Mesothelial cell of epicardium (in vitro differentiated cells): ENCODE measurements at regions not wholly inside any gene's neighbourhood (a gene's known extent, or its start where the extent isn't known, plus 50 kb on each side); places are given as distances from the start of the nearest gene placed in this dataset.

Experiments used
- DNase-seq, 2 experiments: peaks; one replicate each; pipeline ENCODE4 v3.0.0; 2021; ENCODE audit warnings: low spot score in 2 of 2; ENCODE audit not compliant: unreplicated experiment in 2 of 2
- H3K27ac Mint-ChIP-seq: 2 replicates; pipeline ENCODE4 v1.8.0; 2021; ENCODE audit warnings: mixed read lengths
- H3K27me3 Mint-ChIP-seq: 2 replicates; pipeline ENCODE4 v1.8.0; 2021; ENCODE audit warnings: low read depth, mixed read lengths
- H3K36me3 Mint-ChIP-seq: 2 replicates; pipeline ENCODE4 v1.8.0; 2021; ENCODE audit warnings: mixed read lengths
- H3K4me1 Mint-ChIP-seq: 2 replicates; pipeline ENCODE4 v1.8.0; 2021; ENCODE audit warnings: mixed read lengths
- H3K4me3 Mint-ChIP-seq: 2 replicates; pipeline ENCODE4 v1.8.0; 2021; ENCODE audit warnings: mild to moderate bottlenecking, moderate library complexity, mixed read lengths
- H3K9me3 Mint-ChIP-seq: 2 replicates; pipeline ENCODE4 v1.8.0; 2021; ENCODE audit warnings: mixed read lengths
- TF ChIP-seq, protein P1 (sequence below): fragments of 200-600 bp; sonication (generic); IDR thresholded peaks from one replicate; pipeline ENCODE4 v1.5.0; 2021; ENCODE audit warnings: antibody characterized with exemption; ENCODE audit not compliant: unreplicated experiment

DNA sequence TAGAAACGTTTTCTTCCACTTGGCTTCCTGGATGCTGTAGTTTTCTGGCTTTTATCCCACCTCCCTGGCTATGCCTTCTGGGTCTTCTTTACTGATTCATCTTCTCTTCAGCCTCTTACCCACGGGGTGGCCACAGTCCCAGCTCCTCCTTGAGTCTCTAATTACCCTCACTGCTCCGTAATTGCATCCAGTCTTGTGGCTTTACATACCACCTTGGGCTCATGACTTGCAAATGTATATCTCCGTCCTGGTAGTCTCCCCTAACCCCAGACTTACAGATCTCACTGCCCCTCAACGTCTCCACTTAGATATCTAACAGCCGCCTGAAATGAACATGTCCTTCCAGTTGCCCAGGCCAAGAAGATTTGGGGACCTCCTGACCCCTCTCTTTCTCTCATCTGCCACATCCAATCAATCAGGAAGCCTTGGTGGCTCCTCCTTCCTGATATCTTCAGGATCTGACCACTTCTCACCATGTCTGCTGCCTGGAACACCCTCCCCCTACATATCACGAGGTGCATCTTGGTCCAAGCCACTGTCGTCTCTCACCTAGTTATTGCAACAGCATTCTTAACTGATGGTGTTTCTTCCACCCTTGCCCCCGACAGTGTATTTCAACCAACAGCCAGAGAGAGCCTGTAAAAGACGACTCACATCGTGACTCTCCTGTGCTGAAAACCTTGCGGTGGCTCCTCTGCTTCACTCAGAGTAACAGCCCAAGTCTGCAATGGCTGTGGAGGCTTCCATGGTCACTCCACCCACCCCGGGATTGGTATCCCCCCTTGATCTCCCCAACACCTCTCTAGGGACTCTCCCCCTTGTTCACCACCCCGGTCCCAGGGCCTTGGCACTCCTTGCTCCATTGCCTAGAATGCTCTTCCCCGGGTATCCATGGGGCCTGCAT, 219.0 kb upstream of the POU3F1 start:
- no peaks in the 10 kb centered on the region for H3K36me3 Mint-ChIP-seq
- no peaks in the 10 kb centered on the region for H3K9me3 Mint-ChIP-seq
- no peak overlapping the region for H3K4me3 Mint-ChIP-seq
- DNase-seq: no peak
- H3K27ac Mint-ChIP-seq: no peak overlapping the region
- H3K27me3 Mint-ChIP-seq: peaks cover 89% of the 10 kb centered on the region
- TF ChIP-seq, protein P1, sequence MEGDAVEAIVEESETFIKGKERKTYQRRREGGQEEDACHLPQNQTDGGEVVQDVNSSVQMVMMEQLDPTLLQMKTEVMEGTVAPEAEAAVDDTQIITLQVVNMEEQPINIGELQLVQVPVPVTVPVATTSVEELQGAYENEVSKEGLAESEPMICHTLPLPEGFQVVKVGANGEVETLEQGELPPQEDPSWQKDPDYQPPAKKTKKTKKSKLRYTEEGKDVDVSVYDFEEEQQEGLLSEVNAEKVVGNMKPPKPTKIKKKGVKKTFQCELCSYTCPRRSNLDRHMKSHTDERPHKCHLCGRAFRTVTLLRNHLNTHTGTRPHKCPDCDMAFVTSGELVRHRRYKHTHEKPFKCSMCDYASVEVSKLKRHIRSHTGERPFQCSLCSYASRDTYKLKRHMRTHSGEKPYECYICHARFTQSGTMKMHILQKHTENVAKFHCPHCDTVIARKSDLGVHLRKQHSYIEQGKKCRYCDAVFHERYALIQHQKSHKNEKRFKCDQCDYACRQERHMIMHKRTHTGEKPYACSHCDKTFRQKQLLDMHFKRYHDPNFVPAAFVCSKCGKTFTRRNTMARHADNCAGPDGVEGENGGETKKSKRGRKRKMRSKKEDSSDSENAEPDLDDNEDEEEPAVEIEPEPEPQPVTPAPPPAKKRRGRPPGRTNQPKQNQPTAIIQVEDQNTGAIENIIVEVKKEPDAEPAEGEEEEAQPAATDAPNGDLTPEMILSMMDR: no peak
- H3K4me1 Mint-ChIP-seq: no peaks in the 10 kb centered on the region

DNA sequence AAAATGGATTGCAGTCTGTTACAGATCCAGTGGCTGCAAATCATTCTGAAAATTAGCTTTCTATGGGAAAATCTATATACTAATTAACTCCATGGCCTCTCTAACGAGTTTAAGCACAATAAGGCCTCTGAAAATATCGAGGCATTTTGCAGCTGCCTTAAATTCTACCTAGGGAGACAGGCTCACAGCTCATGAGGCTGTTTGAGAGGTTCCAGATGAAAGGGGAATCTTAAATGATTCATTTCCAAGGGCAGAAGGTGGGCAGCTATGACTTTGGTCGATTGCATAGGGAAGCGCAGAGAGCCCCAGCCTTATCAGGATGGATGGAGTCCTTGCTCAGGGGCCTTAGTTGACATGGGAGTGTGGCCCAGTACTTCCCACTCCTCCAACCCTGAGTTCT, 216.8 kb upstream of the POU3F1 start:
- TF ChIP-seq, protein P1: no peak
- H3K27ac Mint-ChIP-seq: no peak overlapping the region
- H3K4me1 Mint-ChIP-seq: no peaks in the 10 kb centered on the region
- no peak for DNase-seq
- no peak overlapping the region for H3K4me3 Mint-ChIP-seq
- no peaks in the 10 kb centered on the region for H3K36me3 Mint-ChIP-seq
- peaks cover 85% of the 10 kb centered on the region for H3K27me3 Mint-ChIP-seq
- H3K9me3 Mint-ChIP-seq: no peaks in the 10 kb centered on the region

DNA sequence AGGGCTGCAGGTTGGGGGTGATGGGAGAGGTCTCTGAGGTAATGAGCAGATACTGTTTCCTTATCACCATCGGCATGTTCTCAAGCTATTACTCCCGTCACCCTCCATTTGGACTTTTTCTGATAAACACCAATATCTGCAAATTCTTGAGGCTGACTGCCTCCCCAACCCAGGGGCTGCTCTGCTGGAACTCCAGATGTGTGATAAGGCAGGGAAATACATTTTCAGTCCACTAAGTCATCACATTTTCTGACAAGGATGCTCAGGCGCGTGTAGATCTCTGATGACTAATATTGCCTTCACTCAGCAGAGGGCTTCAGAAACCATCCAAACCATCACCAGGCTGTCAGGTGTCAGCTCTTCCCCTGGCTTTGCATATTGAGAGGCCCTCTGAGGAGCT, 215.0 kb upstream of the POU3F1 start:
- H3K36me3 Mint-ChIP-seq: no peaks in the 10 kb centered on the region
- TF ChIP-seq, protein P1: no peak
- no peaks in the 10 kb centered on the region for H3K9me3 Mint-ChIP-seq
- H3K4me3 Mint-ChIP-seq: no peak overlapping the region
- no peak overlapping the region for H3K27ac Mint-ChIP-seq
- DNase-seq: no peak
- no peaks in the 10 kb centered on the region for H3K4me1 Mint-ChIP-seq
- peaks cover 86% of the 10 kb centered on the region for H3K27me3 Mint-ChIP-seq

DNA sequence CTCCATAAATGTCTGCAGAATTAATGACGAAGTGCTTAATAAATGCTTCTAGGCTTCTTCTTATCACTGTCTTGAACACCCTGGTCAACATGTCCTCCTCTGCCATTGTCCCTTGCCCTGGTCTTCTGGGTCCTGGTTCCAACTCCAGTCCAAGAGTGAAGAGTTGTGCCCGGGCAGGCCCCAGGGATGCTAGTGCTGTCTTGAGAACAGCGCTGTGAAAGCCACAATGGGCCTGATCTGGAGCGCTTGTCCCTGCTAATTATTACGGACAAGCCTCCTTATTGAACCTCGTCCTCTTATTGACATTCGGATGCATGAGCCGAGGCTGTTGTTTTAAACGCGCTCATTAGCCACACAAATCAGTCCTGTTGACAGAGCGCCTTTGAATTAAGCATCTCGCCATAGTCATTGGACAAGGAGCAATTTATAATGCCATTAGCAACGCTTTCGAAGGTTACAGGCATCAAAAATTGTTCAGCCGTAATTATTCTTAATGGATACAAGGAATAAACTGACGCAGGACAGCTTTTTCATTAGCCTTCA, 211.6 kb upstream of the POU3F1 start:
- TF ChIP-seq, protein P1: no peak
- peaks cover 4% of the 10 kb centered on the region for H3K9me3 Mint-ChIP-seq
- DNase-seq: no peak
- peaks cover 80% of the 10 kb centered on the region for H3K27me3 Mint-ChIP-seq
- no peaks in the 10 kb centered on the region for H3K36me3 Mint-ChIP-seq
- no peak overlapping the region for H3K4me3 Mint-ChIP-seq
- H3K27ac Mint-ChIP-seq: no peak overlapping the region
- H3K4me1 Mint-ChIP-seq: no peaks in the 10 kb centered on the region

DNA sequence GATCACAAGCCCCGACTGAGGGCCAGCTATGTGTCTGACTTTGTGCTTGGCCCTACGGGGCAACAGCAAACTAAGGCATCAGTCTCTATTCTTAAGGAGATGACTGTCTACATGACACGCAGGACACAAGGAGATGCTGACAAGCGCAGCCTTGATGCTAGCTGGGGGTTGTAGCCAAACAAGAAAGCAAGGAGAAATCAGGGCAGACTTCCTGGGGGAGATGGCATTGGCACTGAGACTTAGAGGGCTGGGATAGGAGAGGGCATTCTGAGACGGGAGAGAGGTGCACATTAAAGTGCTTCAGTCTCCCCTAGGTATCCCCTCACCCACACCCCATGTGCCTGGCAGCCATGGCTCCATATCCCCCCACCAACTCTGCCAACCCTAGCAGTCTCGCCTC, 210.8 kb upstream of the POU3F1 start:
- H3K27me3 Mint-ChIP-seq: peaks cover 80% of the 10 kb centered on the region
- no peak overlapping the region for H3K27ac Mint-ChIP-seq
- H3K4me3 Mint-ChIP-seq: no peak overlapping the region
- H3K4me1 Mint-ChIP-seq: no peaks in the 10 kb centered on the region
- no peak for DNase-seq
- H3K9me3 Mint-ChIP-seq: peaks cover 4% of the 10 kb centered on the region
- TF ChIP-seq, protein P1: no peak
- no peaks in the 10 kb centered on the region for H3K36me3 Mint-ChIP-seq
